Middle frontal gyrus (tissue), 1 donor: ENCODE measurements at regions not wholly inside any gene's neighbourhood (a gene's known extent, or its start where the extent isn't known, plus 50 kb on each side); places are given as distances from the start of the nearest gene placed in this dataset.
"Not testable (repeated sequence)": the region's sequence is repeated elsewhere in the genome, so short reads cannot be mapped to it uniquely, and the experiment has no call there.

ENCODE experiments used
- DNase-seq: peaks from one replicate; pipeline ENCODE4 v3.0.0-alpha.2; 2015; ENCODE audit warnings: low spot score; ENCODE audit errors: extremely low spot score

GRCh38 chr21:10325546-10325945 lies 195.8 kb upstream of the TPTE start:
- DNase-seq: peak; percentile 97

DNA sequence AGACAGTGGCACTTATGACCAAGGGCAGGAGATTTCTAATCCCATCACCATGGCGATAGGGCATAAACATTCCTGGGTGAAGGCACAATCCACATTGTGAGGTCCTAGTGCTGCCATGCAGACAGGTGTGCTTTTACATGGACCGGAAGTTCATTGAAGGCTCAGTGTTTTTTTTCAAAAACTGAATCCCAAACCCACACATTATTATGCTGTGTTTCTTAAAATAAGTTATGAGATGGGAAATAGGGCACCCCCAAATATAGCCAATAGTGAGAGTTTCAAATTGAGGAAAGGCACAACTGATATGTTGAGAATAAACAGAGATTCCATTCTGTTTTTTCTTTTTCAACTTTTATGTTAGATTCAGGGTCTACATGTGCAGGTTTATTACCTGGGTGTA lies 195.2 kb upstream of the TPTE start:
- not testable (repeated sequence) for DNase-seq

DNA sequence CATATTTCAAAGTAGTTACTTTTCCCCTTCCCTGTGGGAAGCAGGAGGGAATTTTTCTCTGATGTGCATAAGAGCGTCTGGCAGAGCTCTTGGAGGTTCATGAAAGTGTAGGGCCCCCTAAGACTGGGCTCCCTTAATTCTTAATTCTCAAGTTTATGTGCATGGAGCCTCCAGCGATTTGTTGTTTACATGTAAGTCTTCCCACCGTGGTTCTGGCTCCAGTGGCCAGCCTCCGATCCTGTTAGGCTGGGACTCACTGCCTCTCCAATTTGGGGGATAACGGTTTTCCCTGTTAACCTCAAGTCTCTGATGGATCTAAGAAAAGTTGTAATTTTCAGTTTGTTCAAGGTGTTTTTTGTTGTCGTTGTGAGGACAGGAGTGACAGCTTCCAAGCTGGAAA lies 192.7 kb upstream of the TPTE start:
- DNase-seq: not testable (repeated sequence)

GRCh38 chr21:10330641-10331119 lies 190.7 kb upstream of the TPTE start:
- not testable (repeated sequence) for DNase-seq

GRCh38 chr21:10331134-10331533 lies 190.2 kb upstream of the TPTE start:
- not testable (repeated sequence) for DNase-seq

DNA sequence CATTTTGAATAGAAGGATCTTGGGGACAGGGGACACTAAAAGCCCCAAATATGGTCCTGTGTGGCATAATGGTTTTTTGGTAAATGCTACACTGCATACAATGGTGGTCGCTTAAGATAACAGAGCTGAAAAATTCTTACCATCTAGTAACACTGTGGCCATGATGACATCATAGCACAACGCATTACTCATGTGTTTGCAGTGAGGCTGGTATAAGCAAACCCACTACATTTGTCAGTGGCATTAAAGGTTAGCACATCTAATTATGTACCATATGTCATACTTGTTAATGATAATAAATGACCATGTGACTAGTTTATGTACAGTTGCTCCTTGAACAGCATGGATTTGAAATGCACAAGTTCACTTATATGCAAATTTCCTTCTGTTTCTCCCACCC lies 188.4 kb upstream of the TPTE start:
- not testable (repeated sequence) for DNase-seq

DNA sequence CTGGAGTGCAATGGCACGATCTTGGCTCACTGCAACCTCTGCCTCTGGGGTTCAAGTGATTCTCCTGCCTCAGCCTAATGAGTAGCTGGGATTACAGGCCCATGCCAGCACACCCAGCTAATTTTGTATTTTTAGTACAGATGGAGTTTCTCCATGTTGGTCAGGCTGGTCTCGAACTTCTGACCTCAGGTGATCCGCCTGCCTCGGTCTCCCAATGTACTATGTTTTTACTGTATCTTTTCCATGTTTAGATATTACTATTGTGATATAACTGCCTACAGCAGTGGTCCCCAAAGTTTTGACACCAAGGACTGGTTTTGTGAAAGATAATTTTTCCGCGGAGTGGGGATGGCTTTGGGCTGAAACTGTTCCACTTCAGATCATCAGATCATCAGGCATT lies 187.0 kb upstream of the TPTE start:
- DNase-seq: not testable (repeated sequence)

DNA sequence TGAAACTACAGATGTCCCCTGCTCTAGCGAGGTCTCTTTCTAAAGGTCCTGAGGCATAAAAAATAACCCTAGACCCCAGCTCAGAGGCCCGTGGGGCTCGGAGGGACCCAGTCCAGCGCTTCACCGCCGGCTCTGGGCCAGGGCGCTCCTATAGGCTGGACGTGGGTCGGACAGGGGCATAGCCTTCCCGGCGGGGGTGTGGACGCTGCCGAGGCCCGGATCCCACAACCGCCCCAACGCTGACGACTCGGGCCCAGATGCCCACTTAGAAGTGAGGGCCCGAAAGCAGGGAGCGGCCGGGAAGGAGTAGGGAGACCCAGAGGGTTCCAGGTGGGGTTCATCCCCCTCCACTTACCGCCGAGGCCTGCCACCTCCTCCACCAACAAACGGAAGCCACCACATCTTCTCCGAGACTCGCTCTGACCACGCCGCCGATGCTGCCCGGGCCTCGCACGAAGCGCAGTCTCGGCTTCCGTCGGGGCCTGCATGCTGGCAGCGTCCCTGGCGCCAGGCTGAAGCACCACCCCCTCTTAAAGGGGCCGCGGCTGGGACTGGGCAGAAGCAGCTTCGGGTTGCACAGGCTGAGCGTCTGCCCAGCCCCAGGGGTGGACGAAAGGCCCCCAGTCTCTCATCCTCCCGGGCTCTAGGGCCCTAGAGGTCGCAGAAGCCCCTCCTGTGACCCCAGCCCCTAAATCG lies 179.0 kb upstream of the TPTE start:
- DNase-seq: not testable (repeated sequence)

- DNase-seq: not testable (repeated sequence)
Observed at GRCh38 chr21:10343146-10343935, 178.0 kb upstream of the TPTE start.

GRCh38 chr21:10344266-10344665 lies 177.1 kb upstream of the TPTE start:
- not testable (repeated sequence) for DNase-seq

- DNase-seq: not testable (repeated sequence)
Observed at GRCh38 chr21:10345178-10345612, 176.2 kb upstream of the TPTE start.

DNA sequence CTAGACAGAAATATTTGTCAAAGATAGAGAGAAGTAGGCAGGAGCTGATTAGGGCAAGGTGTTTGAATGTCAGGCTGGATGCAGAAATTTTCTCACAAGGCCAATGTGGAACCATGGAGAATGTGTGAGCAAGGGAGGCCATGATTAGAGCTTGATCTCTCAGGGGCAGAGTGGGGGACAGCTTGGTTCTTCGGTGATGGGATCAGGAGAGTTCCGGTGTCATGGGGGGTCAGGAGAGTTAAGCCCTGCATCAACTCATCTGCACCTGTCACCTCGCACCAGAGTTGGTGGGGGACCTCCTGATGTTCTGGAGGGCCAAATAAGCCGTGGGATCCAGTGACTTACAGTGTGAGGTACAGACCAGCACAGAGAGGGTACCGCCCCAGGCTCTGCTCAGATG lies 175.1 kb upstream of the TPTE start:
- not testable (repeated sequence) for DNase-seq

- not testable (repeated sequence) for DNase-seq
Observed at GRCh38 chr21:10346933-10347615, 174.3 kb upstream of the TPTE start.

- not testable (repeated sequence) for DNase-seq
Observed at GRCh38 chr21:10347675-10348074, 173.7 kb upstream of the TPTE start.

DNA sequence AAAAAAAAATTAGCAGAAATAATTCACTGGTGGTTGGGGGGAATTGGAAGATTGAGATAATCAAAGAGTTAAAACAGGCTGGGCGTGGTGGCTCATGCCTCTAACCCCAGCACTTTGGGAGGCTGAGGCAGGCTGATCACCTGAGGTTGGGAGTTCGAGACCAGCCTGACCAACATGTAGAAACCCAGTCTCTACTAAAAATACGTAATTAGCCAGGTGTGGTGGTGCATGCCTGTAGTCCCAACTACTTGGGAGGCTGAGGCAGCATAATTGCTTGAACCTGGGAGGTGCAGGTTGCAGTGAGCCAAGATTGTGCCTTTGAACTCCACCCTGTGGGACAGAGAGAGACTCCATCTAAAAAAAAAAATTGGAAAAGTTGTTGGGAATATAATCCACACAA lies 173.2 kb upstream of the TPTE start:
- DNase-seq: not testable (repeated sequence)

DNA sequence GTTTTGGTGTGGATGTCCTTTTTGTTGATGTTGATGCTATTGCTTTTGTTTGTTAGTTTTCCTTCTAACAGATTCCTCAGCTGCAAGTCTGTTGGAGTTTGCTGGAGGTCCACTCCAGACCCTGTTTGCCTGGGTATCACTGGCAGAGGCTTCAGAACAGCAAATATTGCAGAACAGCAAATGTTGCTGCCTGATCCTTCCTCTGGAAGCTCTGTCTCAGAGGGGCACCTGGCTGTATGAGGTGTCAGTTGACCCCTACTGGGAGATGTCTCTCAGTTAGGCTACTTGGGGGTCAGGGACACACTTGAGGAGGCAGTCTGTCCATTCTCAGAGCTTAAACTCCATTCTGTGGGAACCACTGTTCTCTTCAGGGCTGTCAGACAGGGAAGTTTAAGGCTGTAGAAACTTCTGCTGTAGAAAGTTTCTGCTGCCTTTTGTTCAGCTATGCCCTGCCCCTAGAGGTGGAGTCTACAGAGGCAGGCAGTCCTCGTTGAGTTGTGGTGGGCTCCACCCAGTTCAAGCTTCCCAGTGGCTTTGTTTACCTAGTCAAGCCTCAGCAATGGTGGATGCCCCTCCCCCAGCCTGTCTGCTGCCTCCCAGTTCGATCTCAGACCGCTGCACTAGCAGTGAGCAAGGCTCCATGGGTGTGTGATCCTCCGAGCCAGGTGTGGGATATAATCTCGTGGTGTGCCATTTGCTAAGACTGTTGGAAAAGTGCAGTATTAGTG lies 166.4 kb upstream of the TPTE start:
- DNase-seq: not testable (repeated sequence)

GRCh38 chr21:10359120-10359519 lies 162.3 kb upstream of the TPTE start:
- not testable (repeated sequence) for DNase-seq

- not testable (repeated sequence) for DNase-seq
Observed at GRCh38 chr21:10359911-10360310, 161.5 kb upstream of the TPTE start.

DNA sequence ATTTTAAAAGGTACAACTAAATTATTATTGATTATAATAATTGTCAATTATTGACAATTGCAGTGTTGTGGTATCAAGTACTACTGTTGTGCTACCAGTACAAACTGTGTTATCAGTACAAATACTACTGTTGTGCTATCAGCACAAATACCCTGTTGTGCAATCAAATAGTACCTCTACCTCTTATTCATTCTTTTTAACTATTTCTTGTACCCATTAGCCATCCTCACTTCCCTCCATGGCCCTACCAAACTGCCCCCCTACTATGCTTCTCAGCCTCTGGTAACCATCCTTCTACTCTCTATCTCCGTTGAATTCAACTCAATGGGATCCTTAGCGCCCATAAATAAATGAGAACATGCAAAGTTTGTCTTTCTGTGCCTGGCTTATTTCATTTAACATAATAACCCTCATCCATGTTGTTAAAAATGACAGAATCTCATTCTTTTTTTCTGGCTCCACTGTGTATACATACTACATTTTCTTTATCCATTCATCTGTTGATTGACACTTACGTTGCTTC lies 160.1 kb upstream of the TPTE start:
- not testable (repeated sequence) for DNase-seq

GRCh38 chr21:10362816-10363215 lies 158.6 kb upstream of the TPTE start:
- DNase-seq: not testable (repeated sequence)

GRCh38 chr21:10363321-10363720 lies 158.1 kb upstream of the TPTE start:
- DNase-seq: not testable (repeated sequence)
